ENCODE measurements at regions not wholly inside any gene's neighbourhood (a gene's known extent, or its start where the extent isn't known, plus 50 kb on each side); places are given as distances from the start of the nearest gene placed in this dataset.
"Not testable (repeated sequence)": the region's sequence is repeated elsewhere in the genome, so short reads cannot be mapped to it uniquely, and the experiment has no call there.

GRCh38 chr5:86671536-86671935, 53.8 kb downstream of the COX7C start:
- DNase-seq = no peak

GRCh38 chr5:86674069-86674468, 56.3 kb downstream of the COX7C start:
- DNase-seq = no peak

GRCh38 chr5:86675311-86675710, 57.6 kb downstream of the COX7C start:
- DNase-seq = no peak

- peak; percentile 0 to 41 for DNase-seq
Measured at GRCh38 chr5:86679529-86679928, 61.8 kb downstream of the COX7C start.

- no peak for DNase-seq
Measured at GRCh38 chr5:86679949-86680348, 62.2 kb downstream of the COX7C start.

GRCh38 chr5:86684222-86684621, 66.5 kb downstream of the COX7C start:
- no peak for DNase-seq

- no peak for DNase-seq
Measured at GRCh38 chr5:86686046-86686445, 68.3 kb downstream of the COX7C start.

- DNase-seq = no peak
Measured at GRCh38 chr5:86688406-86688805, 70.7 kb downstream of the COX7C start.

- DNase-seq = no peak
Measured at GRCh38 chr5:86689103-86689729, 71.5 kb downstream of the COX7C start.

- DNase-seq = no peak
Measured at GRCh38 chr5:86709157-86709881, 91.6 kb downstream of the COX7C start.

GRCh38 chr5:86716121-86716520, 98.4 kb downstream of the COX7C start:
- DNase-seq = no peak

- not testable (repeated sequence) for DNase-seq
Measured at GRCh38 chr5:86731319-86732117, 113.8 kb downstream of the COX7C start.

- no peak for DNase-seq
Measured at GRCh38 chr5:86735370-86735769, 117.6 kb downstream of the COX7C start.

GRCh38 chr5:86737579-86737978, 119.8 kb downstream of the COX7C start:
- no peak for DNase-seq

- no peak for DNase-seq
Measured at GRCh38 chr5:86748538-86749105, 130.9 kb downstream of the COX7C start.

- DNase-seq = no peak
Measured at GRCh38 chr5:86749841-86750240, 132.1 kb downstream of the COX7C start.

- DNase-seq = no peak
Measured at GRCh38 chr5:86756839-86757238, 139.1 kb downstream of the COX7C start.

- no peak for DNase-seq
Measured at GRCh38 chr5:86757824-86758223, 140.1 kb downstream of the COX7C start.

GRCh38 chr5:86760661-86761060, 142.9 kb downstream of the COX7C start:
- no peak for DNase-seq

- DNase-seq = peak in 1 of 2 donors; percentile 7
Measured at GRCh38 chr5:86763929-86764328, 146.2 kb downstream of the COX7C start.

- DNase-seq = no peak
Measured at GRCh38 chr5:86765778-86766502, 148.2 kb downstream of the COX7C start.

GRCh38 chr5:86768699-86769202, 151.0 kb downstream of the COX7C start:
- no peak for DNase-seq

GRCh38 chr5:86780018-86780417, 162.3 kb downstream of the COX7C start:
- DNase-seq = no peak
